Upper lobe of right lung (tissue), 1 donor: ENCODE measurements at regions not wholly inside any gene's neighbourhood (a gene's known extent, or its start where the extent isn't known, plus 50 kb on each side); places are given as distances from the start of the nearest gene placed in this dataset.

Source experiments
- ATAC-seq: fragments of 200-7000 bp; cut with Tn5 transposase; one replicate; pipeline ENCODE4 v1.9.1; 2020; ENCODE audit warnings: mild to moderate bottlenecking, moderate library complexity
- DNase-seq: peaks from one replicate; pipeline ENCODE4 v3.0.0-alpha.2; 2020
- H3K27ac ChIP-seq: fragments of 200-600 bp; one replicate; pipeline ENCODE4 v1.8.0; 2022
- H3K27me3 ChIP-seq: fragments of 200-600 bp; one replicate; pipeline ENCODE4 v1.8.0; 2022; ENCODE audit warnings: mild to moderate bottlenecking
- H3K36me3 ChIP-seq: fragments of 200-600 bp; one replicate; pipeline ENCODE4 v1.8.0; 2022
- H3K4me1 ChIP-seq: fragments of 200-600 bp; one replicate; pipeline ENCODE4 v1.8.0; 2022
- H3K4me3 ChIP-seq: fragments of 200-600 bp; one replicate; pipeline ENCODE4 v1.8.0; 2022; ENCODE audit warnings: mild to moderate bottlenecking
- H3K9me3 ChIP-seq: fragments of 200-600 bp; one replicate; pipeline ENCODE4 v1.8.0; 2022
- CTCF ChIP-seq: fragments of 200-600 bp; IDR thresholded peaks from one replicate; pipeline ENCODE4 v1.8.0; 2022; ENCODE audit warnings: antibody characterized with exemption
- intact Hi-C: fragments of 100-400 bp; cut with DNase I; formaldehyde crosslinking; loops from one replicate; pipeline ENCODE4 v1.11.0; 2022
- donor health status: DM: no; HTN: yes; CAD: no; lungs with severe emphysema.

- no peak for TF ChIP-seq CTCF
- Histone ChIP-seq H3K27me3 (no peaks in the 10 kb centered on the region), H3K9me3 (no peaks in the 10 kb centered on the region), H3K4me3 (no peak overlapping the region), H3K4me1 (no peaks in the 10 kb centered on the region), H3K36me3 (no peaks in the 10 kb centered on the region), H3K27ac (no peak overlapping the region)
- ATAC-seq = no peak
- no peak for DNase-seq
- intact Hi-C loops = no loop called here
These were observed 61.2 kb upstream of the NPVF start for GRCh38 chr7:25289518-25289917.

- ATAC-seq (no peak), DNase-seq (no peak)
- no peak for TF ChIP-seq CTCF
- Histone ChIP-seq H3K27ac (no peak overlapping the region), H3K4me1 (no peaks in the 10 kb centered on the region), H3K36me3 (no peaks in the 10 kb centered on the region), H3K9me3 (no peaks in the 10 kb centered on the region), H3K4me3 (no peak overlapping the region), H3K27me3 (no peaks in the 10 kb centered on the region)
- intact Hi-C loops = no loop called here
These were observed 66.3 kb upstream of the NPVF start for GRCh38 chr7:25294624-25295023.

DNA sequence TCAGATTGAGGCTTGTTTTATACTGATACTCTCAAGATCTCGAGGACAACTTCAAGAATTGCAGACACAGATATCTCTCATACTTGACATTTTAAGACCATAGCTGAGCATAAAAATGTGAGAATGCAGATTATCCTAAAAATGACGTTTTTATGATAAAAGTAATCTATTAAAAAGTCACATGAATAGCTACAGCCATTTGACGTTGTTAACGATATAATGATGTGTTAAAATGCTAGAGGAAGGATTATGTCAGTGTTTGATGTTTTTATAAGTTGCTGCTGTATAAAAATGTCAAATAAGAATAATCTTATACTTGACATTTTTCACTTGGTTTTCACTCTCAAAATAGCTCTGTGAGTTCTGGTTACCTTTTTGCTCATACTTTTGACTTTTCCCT is 67.1 kb upstream of the NPVF start:
- Histone ChIP-seq H3K9me3 (no peaks in the 10 kb centered on the region), H3K27ac (no peak overlapping the region), H3K4me1 (no peaks in the 10 kb centered on the region), H3K4me3 (no peak overlapping the region), H3K27me3 (no peaks in the 10 kb centered on the region), H3K36me3 (no peaks in the 10 kb centered on the region)
- no peak for ATAC-seq
- intact Hi-C loops = no loop called here
- TF ChIP-seq CTCF = no peak
- no peak for DNase-seq

- DNase-seq (no peak), ATAC-seq (no peak)
- Histone ChIP-seq H3K9me3 (no peaks in the 10 kb centered on the region), H3K36me3 (no peaks in the 10 kb centered on the region), H3K27ac (no peak overlapping the region), H3K4me3 (no peak overlapping the region), H3K27me3 (no peaks in the 10 kb centered on the region), H3K4me1 (no peaks in the 10 kb centered on the region)
- no peak for TF ChIP-seq CTCF
- intact Hi-C loops = no loop called here
These were observed 67.8 kb upstream of the NPVF start for GRCh38 chr7:25296086-25296485.

- no peak overlapping the region for H3K4me3 ChIP-seq
- intact Hi-C loops = no loop called here
- no peaks in the 10 kb centered on the region for H3K4me1 ChIP-seq
- no peak for TF ChIP-seq CTCF
- no peaks in the 10 kb centered on the region for H3K27me3 ChIP-seq
- DNase-seq (no peak), ATAC-seq (no peak)
- H3K9me3 ChIP-seq = no peaks in the 10 kb centered on the region
- H3K27ac ChIP-seq = no peak overlapping the region
- no peaks in the 10 kb centered on the region for H3K36me3 ChIP-seq
These were observed 69.0 kb upstream of the NPVF start for GRCh38 chr7:25297278-25297677.
